GM12878 (cell line): ENCODE measurements at regions not wholly inside any gene's neighbourhood (a gene's known extent, or its start where the extent isn't known, plus 50 kb on each side); places are given as distances from the start of the nearest gene placed in this dataset.

Experiments
- ATAC-seq: fragments of 200-7000 bp; cut with Tn5 transposase; 3 replicates; pipeline ENCODE4 v1.9.1; 2020; ENCODE audit warnings: mild to moderate bottlenecking, moderate library complexity
- BruUV-seq: library from RNA; stranded (reverse); fragments of 400-500 nt; replicated peaks from 2 replicates; lab custom pipeline; 2021; lab: Mats Ljungman, UMichigan
- CTCF ChIA-PET: fragments of 300-600 bp; sonication (Branson Sonifier 250); formaldehyde crosslinking; extraction: SDS; loops from one replicate; lab custom pipeline; 2021; ENCODE audit warnings: inconsistent platforms; lab: Yijun Ruan, JAX
- POLR2A ChIA-PET: fragments of 350-600 bp; formaldehyde crosslinking; extraction: SDS; loops from one replicate; lab custom pipeline; 2021; ENCODE audit warnings: inconsistent platforms; lab: Charles Lee
- RAD21 ChIA-PET: fragments of 300-600 bp; sonication (Branson Sonifier 250); formaldehyde crosslinking; loops from one replicate; lab custom pipeline; 2023; ENCODE audit warnings: antibody characterized with exemption; ENCODE audit not compliant: unreplicated experiment; lab: Charles Lee
- SMC1A ChIA-PET: fragments of 300-600 bp; sonication (Branson Sonifier 250); formaldehyde crosslinking; loops from one replicate; lab custom pipeline; 2023; ENCODE audit not compliant: unreplicated experiment, uncharacterized antibody; lab: Charles Lee
- DNase-seq: peaks from one replicate; pipeline ENCODE4 v3.0.0-alpha.2; 2011; ENCODE audit warnings: low read depth, low spot score
- FAIRE-seq: peaks from 3 replicates; lab custom pipeline; 2011; peaks lifted over from hg19 to GRCh38; lab: Jason Lieb, UNC
- H2AFZ ChIP-seq: 2 replicates; pipeline ENCODE4 v1.6.0; 2011; ENCODE audit warnings: low read depth, low read length, control low read depth; ENCODE audit not compliant: control insufficient read depth
- H3K27ac ChIP-seq: 2 replicates; pipeline ENCODE4 v1.5.1; 2011; ENCODE audit warnings: control low read depth; ENCODE audit not compliant: control insufficient read depth, insufficient read depth
- H3K27me3 ChIP-seq, 2 experiments: replicated peaks in 1 of 2; 2 replicates each; pipeline versions ENCODE4 v1.6.0 to v1.6.1; 2011; ENCODE audit warnings: low read length in 1 of 2; ENCODE audit not compliant: control insufficient read depth in 2 of 2, insufficient read depth in 2 of 2
- H3K36me3 ChIP-seq, 2 experiments: 2 replicates each; pipeline ENCODE4 v1.5.1; 2011; ENCODE audit warnings: low read length in 1 of 2; ENCODE audit not compliant: control insufficient read depth in 2 of 2, insufficient read depth in 2 of 2
- H3K4me1 ChIP-seq: 2 replicates; pipeline ENCODE4 v1.6.1; 2011; ENCODE audit warnings: mild to moderate bottlenecking, low read length, moderate library complexity, mixed read lengths; ENCODE audit not compliant: control insufficient read depth, insufficient read depth
- H3K4me2 ChIP-seq: 2 replicates; pipeline ENCODE4 v1.6.0; 2011; ENCODE audit warnings: control low read depth; ENCODE audit not compliant: control insufficient read depth, insufficient read depth
- H3K4me3 ChIP-seq: fragments of 200-600 bp; sonication (generic); 2 replicates; pipeline ENCODE4 v1.5.1; 2016
- H3K79me2 ChIP-seq: 2 replicates; pipeline ENCODE4 v1.6.0; 2011; ENCODE audit warnings: low read length; ENCODE audit not compliant: control insufficient read depth, insufficient read depth
- H3K9ac ChIP-seq: 2 replicates; pipeline ENCODE4 v1.8.0; 2011; ENCODE audit warnings: low read length, control low read depth, mixed read lengths; ENCODE audit not compliant: control insufficient read depth, insufficient read depth
- H3K9me3 ChIP-seq: replicated peaks from 3 replicates; pipeline ENCODE4 v1.5.1; 2011; ENCODE audit warnings: mild to moderate bottlenecking, low read length; ENCODE audit not compliant: control insufficient read depth, insufficient read depth
- H4K20me1 ChIP-seq: 2 replicates; pipeline ENCODE4 v1.6.0; 2011; ENCODE audit not compliant: control insufficient read depth, insufficient read depth
- BHLHE40 ChIP-seq, 2 experiments: fragments of 450-650 bp in 1 of 2; IDR thresholded peaks; 2 replicates each; pipeline ENCODE4 v1.6.1; 2011 to 2017; ENCODE audit warnings: low read depth in 2 of 2, borderline replicate concordance in 1 of 2, improper control_type of control experiment in 1 of 2, low read length in 1 of 2, mild to moderate bottlenecking in 1 of 2
- CBFB ChIP-seq: IDR thresholded peaks from 2 replicates; pipeline ENCODE4 v1.6.1; 2016; ENCODE audit warnings: antibody characterized with exemption, low read depth
- CEBPB ChIP-seq, 2 experiments: fragments of 150-350 bp in 1 of 2; IDR thresholded peaks; 2 replicates each; pipeline ENCODE4 v1.6.1; 2012 to 2014; ENCODE audit warnings: low read depth in 2 of 2, low read length in 2 of 2, borderline replicate concordance in 1 of 2, inconsistent platforms in 1 of 2
- CHD4 ChIP-seq: fragments of 200-600 bp; sonication (generic); IDR thresholded peaks from 2 replicates; pipeline ENCODE4 v1.6.1; 2016; ENCODE audit warnings: mild to moderate bottlenecking
- EED ChIP-seq: sonication (generic); IDR thresholded peaks from 2 replicates; pipeline ENCODE4 v1.6.1; 2016; ENCODE audit warnings: antibody characterized with exemption, low read depth
- EGR1 ChIP-seq, 2 experiments: IDR thresholded peaks; 1 replicate in 1 of 2; 2 replicates in 1 of 2; pipeline ENCODE4 v1.6.1; 2011 to 2012; ENCODE audit warnings: low read depth in 2 of 2, low read length in 2 of 2, borderline replicate concordance in 1 of 2, mild to moderate bottlenecking in 1 of 2, moderate library complexity in 1 of 2
- HDAC2 ChIP-seq: fragments of 200-600 bp; sonication (generic); IDR thresholded peaks from 2 replicates; pipeline ENCODE4 v1.6.1; 2017
- HDAC6 ChIP-seq: fragments of 200-600 bp; sonication (generic); IDR thresholded peaks from one replicate; pipeline ENCODE4 v1.8.0; 2017; ENCODE audit warnings: antibody characterized with exemption; ENCODE audit not compliant: unreplicated experiment
- HDGF ChIP-seq: fragments of 450-650 bp; IDR thresholded peaks from 2 replicates; pipeline ENCODE4 v1.6.1; 2016; ENCODE audit warnings: antibody characterized with exemption
- KAT2A ChIP-seq: conservative IDR thresholded peaks from 2 replicates; pipeline ENCODE4 v1.6.1; 2011; ENCODE audit warnings: low read depth, low read length; ENCODE audit not compliant: control insufficient read depth
- MTA2 ChIP-seq: fragments of 450-650 bp; IDR thresholded peaks from 2 replicates; pipeline ENCODE4 v1.6.1; 2016; ENCODE audit warnings: low read depth, mild to moderate bottlenecking, moderate library complexity
- POU2F2 ChIP-seq: IDR thresholded peaks from 3 replicates; pipeline ENCODE4 v1.6.1; 2011; ENCODE audit warnings: low read depth, mild to moderate bottlenecking, low read length, borderline replicate concordance
- RBBP5 ChIP-seq: fragments of 200-600 bp; sonication (generic); conservative IDR thresholded peaks from 2 replicates; pipeline ENCODE4 v1.6.1; 2016
- RFX5 ChIP-seq: IDR thresholded peaks from 2 replicates; pipeline ENCODE4 v1.6.1; 2011; ENCODE audit warnings: low read depth, low read length, improper control_type of control experiment
- SPI1 ChIP-seq: IDR thresholded peaks from 2 replicates; pipeline ENCODE4 v1.6.1; 2011; ENCODE audit warnings: low read depth, mild to moderate bottlenecking, low read length, moderate library complexity, borderline replicate concordance; ENCODE audit not compliant: insufficient read depth
- ZNF207 ChIP-seq: fragments of 450-650 bp; IDR thresholded peaks from 2 replicates; pipeline ENCODE4 v1.6.1; 2014; ENCODE audit warnings: antibody characterized with exemption, mild to moderate bottlenecking, borderline replicate concordance
- ZNF217 ChIP-seq: fragments of 450-650 bp; IDR thresholded peaks from 2 replicates; pipeline ENCODE4 v1.6.1; 2017; ENCODE audit warnings: antibody characterized with exemption, mild to moderate bottlenecking
- WGBS: methylation state at CpG from one replicate; pipeline ENCODE4 v1.1.6; 2016; ENCODE audit warnings: low lambda C conversion rate; ENCODE audit not compliant: insufficient replicate concordance, insufficient coverage; ENCODE audit errors: missing lambda C conversion rate; 5-methylcytosine and 5-hydroxymethylcytosine counted together
- in situ Hi-C: fragments of 300-500 bp; cut with MboI; formaldehyde crosslinking; loops from 9 replicates; pipeline ENCODE4 v1.14.3; 2018; ENCODE audit warnings: mixed read lengths
- intact Hi-C: fragments of 100-400 bp; cut with micrococcal nuclease; formaldehyde crosslinking; loops from one replicate; pipeline ENCODE4 v1.14.2; 2022; ENCODE audit not compliant: unreplicated experiment
- TF ChIP-seq, protein P1 (sequence below): fragments of 450-650 bp; IDR thresholded peaks from 2 replicates; pipeline ENCODE4 v1.6.1; 2017; ENCODE audit warnings: antibody characterized with exemption, mild to moderate bottlenecking, moderate library complexity
- TF ChIP-seq, protein P2 (sequence below): IDR thresholded peaks from 2 replicates; pipeline ENCODE4 v1.6.1; 2011; ENCODE audit warnings: low read depth, low read length, improper control_type of control experiment, borderline replicate concordance
- TF ChIP-seq, protein P3 (sequence below): fragments of 450-650 bp; IDR thresholded peaks from 2 replicates; pipeline ENCODE4 v1.6.1; 2017; ENCODE audit warnings: mild to moderate bottlenecking, low read depth, inconsistent platforms; ENCODE audit not compliant: poor library complexity, severe bottlenecking

DNA sequence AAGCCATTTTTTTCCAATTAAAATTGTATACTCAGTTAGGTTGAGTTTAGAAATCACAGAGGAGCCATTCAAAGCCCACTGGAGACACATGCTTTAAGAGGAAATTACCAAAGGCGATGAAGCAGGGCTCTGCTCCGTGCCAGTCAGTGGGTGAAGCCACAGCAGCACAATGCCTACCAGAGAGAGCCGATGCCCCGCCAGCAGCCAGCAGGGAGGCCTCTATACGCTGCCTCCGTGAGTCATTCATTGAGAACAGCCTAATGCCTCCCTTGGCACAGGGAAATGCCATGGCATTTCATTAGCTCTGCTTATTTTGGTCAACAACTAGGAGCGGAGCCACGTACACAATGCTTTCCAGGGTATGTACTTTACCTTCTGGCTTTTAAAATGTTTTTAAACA, 197.8 kb upstream of the FRMD6 start (continued):
- TF ChIP-seq, protein P1, sequence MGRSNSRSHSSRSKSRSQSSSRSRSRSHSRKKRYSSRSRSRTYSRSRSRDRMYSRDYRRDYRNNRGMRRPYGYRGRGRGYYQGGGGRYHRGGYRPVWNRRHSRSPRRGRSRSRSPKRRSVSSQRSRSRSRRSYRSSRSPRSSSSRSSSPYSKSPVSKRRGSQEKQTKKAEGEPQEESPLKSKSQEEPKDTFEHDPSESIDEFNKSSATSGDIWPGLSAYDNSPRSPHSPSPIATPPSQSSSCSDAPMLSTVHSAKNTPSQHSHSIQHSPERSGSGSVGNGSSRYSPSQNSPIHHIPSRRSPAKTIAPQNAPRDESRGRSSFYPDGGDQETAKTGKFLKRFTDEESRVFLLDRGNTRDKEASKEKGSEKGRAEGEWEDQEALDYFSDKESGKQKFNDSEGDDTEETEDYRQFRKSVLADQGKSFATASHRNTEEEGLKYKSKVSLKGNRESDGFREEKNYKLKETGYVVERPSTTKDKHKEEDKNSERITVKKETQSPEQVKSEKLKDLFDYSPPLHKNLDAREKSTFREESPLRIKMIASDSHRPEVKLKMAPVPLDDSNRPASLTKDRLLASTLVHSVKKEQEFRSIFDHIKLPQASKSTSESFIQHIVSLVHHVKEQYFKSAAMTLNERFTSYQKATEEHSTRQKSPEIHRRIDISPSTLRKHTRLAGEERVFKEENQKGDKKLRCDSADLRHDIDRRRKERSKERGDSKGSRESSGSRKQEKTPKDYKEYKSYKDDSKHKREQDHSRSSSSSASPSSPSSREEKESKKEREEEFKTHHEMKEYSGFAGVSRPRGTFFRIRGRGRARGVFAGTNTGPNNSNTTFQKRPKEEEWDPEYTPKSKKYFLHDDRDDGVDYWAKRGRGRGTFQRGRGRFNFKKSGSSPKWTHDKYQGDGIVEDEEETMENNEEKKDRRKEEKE, result no peak
- TF ChIP-seq MTA2 (no peak), CBFB (no peak), EGR1 (IDR thresholded peaks at IDR 0.05; ENCODE audit: borderline replicate concordance in 1 of 2, low read depth in 2 of 2, low read length in 2 of 2) (no peak), KAT2A (no peak)

DNA sequence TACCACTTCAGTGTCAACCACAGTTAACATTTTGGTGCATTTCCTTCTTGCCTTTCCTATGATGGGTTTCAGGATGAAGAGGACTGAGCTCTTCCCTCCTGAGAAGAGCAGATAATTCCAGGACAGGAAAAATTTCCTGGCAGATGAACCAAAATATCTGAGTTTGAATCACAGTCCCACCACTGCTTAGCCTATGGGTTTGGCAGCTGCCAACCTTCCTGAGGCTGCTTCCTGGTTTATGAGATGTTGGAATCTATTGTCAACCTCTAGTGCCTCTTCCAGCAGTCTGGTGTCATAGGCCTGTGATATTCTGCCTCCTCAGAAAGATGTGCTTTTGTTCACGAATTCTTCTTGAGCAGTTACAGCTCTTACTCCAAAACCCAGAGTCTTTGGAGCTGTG, 197.4 kb upstream of the FRMD6 start:
- no peak overlapping the region for H3K4me2 ChIP-seq
- intact Hi-C loops (no loop called here), in situ Hi-C loops (no loop called here)
- no peaks in the 10 kb centered on the region for H3K79me2 ChIP-seq
- ChIA-PET RAD21 (no interaction called here), SMC1A (no interaction called here), CTCF (no interaction called here), POLR2A (no interaction called here)
- H3K36me3 ChIP-seq, result no peaks in the 10 kb centered on the region
- 0% methylated on average over 1 of the region's 1 CpG for whole genome bisulfite sequencing
- BruUV-seq, result no TSS peak
- no peak overlapping the region for H3K9ac ChIP-seq
- H3K4me1 ChIP-seq, result no peaks in the 10 kb centered on the region
- DNase-seq (no peak), ATAC-seq (no peak), FAIRE-seq (no peak)
- no peak overlapping the region for H2AFZ ChIP-seq
- no peak overlapping the region for H3K27ac ChIP-seq
- no peaks in the 10 kb centered on the region; a peak in 1 of 4 replicates for H3K27me3 ChIP-seq
- H3K9me3 ChIP-seq, result no peaks in the 10 kb centered on the region
- H3K4me3 ChIP-seq, result no peak overlapping the region
- no peaks in the 10 kb centered on the region for H4K20me1 ChIP-seq
- TF ChIP-seq EED (no peak), ZNF207 (no peak), CEBPB (IDR thresholded peaks at IDR 0.05; ENCODE audit: borderline replicate concordance in 1 of 2, low read depth in 2 of 2, low read length in 2 of 2) (no peak), HDGF (no peak), POU2F2 (no peak), BHLHE40 (IDR thresholded peaks at IDR 0.05; ENCODE audit: borderline replicate concordance in 1 of 2, low read depth in 2 of 2, low read length in 1 of 2) (no peak), HDAC2 (no peak), MTA2 (no peak), RFX5 (no peak), ZNF217 (no peak), SPI1 (no peak), HDAC6 (no peak), RBBP5 (no peak), CHD4 (no peak)
- TF ChIP-seq, protein P2, sequence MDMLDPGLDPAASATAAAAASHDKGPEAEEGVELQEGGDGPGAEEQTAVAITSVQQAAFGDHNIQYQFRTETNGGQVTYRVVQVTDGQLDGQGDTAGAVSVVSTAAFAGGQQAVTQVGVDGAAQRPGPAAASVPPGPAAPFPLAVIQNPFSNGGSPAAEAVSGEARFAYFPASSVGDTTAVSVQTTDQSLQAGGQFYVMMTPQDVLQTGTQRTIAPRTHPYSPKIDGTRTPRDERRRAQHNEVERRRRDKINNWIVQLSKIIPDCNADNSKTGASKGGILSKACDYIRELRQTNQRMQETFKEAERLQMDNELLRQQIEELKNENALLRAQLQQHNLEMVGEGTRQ, result no peak
- TF ChIP-seq, protein P3, sequence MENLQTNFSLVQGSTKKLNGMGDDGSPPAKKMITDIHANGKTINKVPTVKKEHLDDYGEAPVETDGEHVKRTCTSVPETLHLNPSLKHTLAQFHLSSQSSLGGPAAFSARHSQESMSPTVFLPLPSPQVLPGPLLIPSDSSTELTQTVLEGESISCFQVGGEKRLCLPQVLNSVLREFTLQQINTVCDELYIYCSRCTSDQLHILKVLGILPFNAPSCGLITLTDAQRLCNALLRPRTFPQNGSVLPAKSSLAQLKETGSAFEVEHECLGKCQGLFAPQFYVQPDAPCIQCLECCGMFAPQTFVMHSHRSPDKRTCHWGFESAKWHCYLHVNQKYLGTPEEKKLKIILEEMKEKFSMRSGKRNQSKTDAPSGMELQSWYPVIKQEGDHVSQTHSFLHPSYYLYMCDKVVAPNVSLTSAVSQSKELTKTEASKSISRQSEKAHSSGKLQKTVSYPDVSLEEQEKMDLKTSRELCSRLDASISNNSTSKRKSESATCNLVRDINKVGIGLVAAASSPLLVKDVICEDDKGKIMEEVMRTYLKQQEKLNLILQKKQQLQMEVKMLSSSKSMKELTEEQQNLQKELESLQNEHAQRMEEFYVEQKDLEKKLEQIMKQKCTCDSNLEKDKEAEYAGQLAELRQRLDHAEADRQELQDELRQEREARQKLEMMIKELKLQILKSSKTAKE, result no peak
